ENCODE measurements at regions not wholly inside any gene's neighbourhood (a gene's known extent, or its start where the extent isn't known, plus 50 kb on each side); places are given as distances from the start of the nearest gene placed in this dataset.

- ChIA-PET CTCF (interaction anchor here (1.5 kb wide), 1 partner anchor 30 kb away, joined by 4 read pairs; no protein-coding TSS in a partner anchor), POLR2A (no interaction called here)
- TF ChIP-seq CTCF (IDR thresholded peaks at IDR 0.05; ENCODE audit: control extremely low read depth, extremely low read depth, low read depth, missing control alignments) = no peak
- DNase-seq (ENCODE audit: extremely low spot score) = no peak
These were observed 133.6 kb upstream of the FMN2 start for GRCh38 chr1:239958063-239958462.

- no peak for DNase-seq (ENCODE audit: extremely low spot score)
- CTCF ChIA-PET = interaction anchor here (4.6 kb wide), 1 partner anchor 9 kb away, joined by 23 read pairs; no protein-coding TSS in a partner anchor
- no peak for TF ChIP-seq CTCF (IDR thresholded peaks at IDR 0.05; ENCODE audit: control extremely low read depth, extremely low read depth, low read depth, missing control alignments)
- POLR2A ChIA-PET = no interaction called here
These were observed 131.3 kb upstream of the FMN2 start for GRCh38 chr1:239960366-239960765.

- POLR2A ChIA-PET = no interaction called here
- DNase-seq (ENCODE audit: extremely low spot score) = no peak
- CTCF ChIA-PET = interaction anchor here (4.6 kb wide), 1 partner anchor 13 kb away, joined by 23 read pairs; no protein-coding TSS in a partner anchor
- no peak for TF ChIP-seq CTCF (IDR thresholded peaks at IDR 0.05; ENCODE audit: control extremely low read depth, extremely low read depth, low read depth, missing control alignments)
These were observed 127.8 kb upstream of the FMN2 start for GRCh38 chr1:239963856-239964255.

GRCh38 chr1:239976130-239976968 lies 115.3 kb upstream of the FMN2 start:
- peak; percentile 46 for DNase-seq (ENCODE audit: extremely low spot score)
- ChIA-PET CTCF (interaction anchor here (0.8 to 2.0 kb wide), 3 partner anchors 20 to 25 kb away, joined by 4 to 22 read pairs (median 12); no protein-coding TSS in a partner anchor), POLR2A (no interaction called here)
- peak; percentile 98 for TF ChIP-seq CTCF (IDR thresholded peaks at IDR 0.05; ENCODE audit: control extremely low read depth, extremely low read depth, low read depth, missing control alignments)

- CTCF ChIA-PET = interaction anchor here (0.9 to 2.0 kb wide), 7 partner anchors 9 to 26 kb away, joined by 3 to 22 read pairs (median 3); no protein-coding TSS in a partner anchor
- no peak for DNase-seq (ENCODE audit: extremely low spot score)
- POLR2A ChIA-PET = no interaction called here
- no peak for TF ChIP-seq CTCF (IDR thresholded peaks at IDR 0.05; ENCODE audit: control extremely low read depth, extremely low read depth, low read depth, missing control alignments)
These were observed 114.3 kb upstream of the FMN2 start for GRCh38 chr1:239977416-239977815.

- DNase-seq (ENCODE audit: extremely low spot score) = no peak
- TF ChIP-seq CTCF (IDR thresholded peaks at IDR 0.05; ENCODE audit: control extremely low read depth, extremely low read depth, low read depth, missing control alignments) = no peak
- POLR2A ChIA-PET = no interaction called here
- CTCF ChIA-PET = interaction anchor here (1.0 kb wide), 1 partner anchor 27 kb away, joined by 3 read pairs; no protein-coding TSS in a partner anchor
These were observed 112.2 kb upstream of the FMN2 start for GRCh38 chr1:239979456-239979855.

Data from GM10248 (cell line).